ENCODE measurements at regions not wholly inside any gene's neighbourhood (a gene's known extent, or its start where the extent isn't known, plus 50 kb on each side); places are given as distances from the start of the nearest gene placed in this dataset.

DNA sequence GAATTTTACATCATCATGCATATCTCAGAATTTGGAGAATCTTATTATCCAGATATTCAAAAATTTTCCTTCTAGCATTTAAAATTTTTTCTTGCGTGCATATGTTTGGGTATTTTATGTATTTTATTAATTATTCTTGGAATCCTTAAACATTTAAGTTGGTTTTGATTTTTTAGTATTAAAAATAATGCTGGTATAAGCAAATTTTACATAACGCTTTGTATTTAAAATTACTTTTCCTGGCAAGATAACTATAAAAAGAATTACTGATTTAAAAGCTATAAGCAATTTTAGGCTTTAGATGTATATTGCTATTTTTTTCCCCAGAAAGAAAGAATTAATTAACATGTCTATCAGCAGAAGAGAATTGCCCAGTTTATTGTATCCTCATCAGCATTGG, 224.6 kb upstream of the STXBP6 start:
- TF ChIP-seq POLR2AphosphoS5 (IDR thresholded peaks at IDR 0.05; ENCODE audit: low read depth, low read length), result no peak
- TF ChIP-seq, protein P1, sequence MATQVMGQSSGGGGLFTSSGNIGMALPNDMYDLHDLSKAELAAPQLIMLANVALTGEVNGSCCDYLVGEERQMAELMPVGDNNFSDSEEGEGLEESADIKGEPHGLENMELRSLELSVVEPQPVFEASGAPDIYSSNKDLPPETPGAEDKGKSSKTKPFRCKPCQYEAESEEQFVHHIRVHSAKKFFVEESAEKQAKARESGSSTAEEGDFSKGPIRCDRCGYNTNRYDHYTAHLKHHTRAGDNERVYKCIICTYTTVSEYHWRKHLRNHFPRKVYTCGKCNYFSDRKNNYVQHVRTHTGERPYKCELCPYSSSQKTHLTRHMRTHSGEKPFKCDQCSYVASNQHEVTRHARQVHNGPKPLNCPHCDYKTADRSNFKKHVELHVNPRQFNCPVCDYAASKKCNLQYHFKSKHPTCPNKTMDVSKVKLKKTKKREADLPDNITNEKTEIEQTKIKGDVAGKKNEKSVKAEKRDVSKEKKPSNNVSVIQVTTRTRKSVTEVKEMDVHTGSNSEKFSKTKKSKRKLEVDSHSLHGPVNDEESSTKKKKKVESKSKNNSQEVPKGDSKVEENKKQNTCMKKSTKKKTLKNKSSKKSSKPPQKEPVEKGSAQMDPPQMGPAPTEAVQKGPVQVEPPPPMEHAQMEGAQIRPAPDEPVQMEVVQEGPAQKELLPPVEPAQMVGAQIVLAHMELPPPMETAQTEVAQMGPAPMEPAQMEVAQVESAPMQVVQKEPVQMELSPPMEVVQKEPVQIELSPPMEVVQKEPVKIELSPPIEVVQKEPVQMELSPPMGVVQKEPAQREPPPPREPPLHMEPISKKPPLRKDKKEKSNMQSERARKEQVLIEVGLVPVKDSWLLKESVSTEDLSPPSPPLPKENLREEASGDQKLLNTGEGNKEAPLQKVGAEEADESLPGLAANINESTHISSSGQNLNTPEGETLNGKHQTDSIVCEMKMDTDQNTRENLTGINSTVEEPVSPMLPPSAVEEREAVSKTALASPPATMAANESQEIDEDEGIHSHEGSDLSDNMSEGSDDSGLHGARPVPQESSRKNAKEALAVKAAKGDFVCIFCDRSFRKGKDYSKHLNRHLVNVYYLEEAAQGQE (IDR thresholded peaks at IDR 0.05; ENCODE audit: insufficient read depth in 1 of 2, low read depth in 2 of 2, low read length in 2 of 2), result no peak
- no peak for TF ChIP-seq FOXP2 (optimal IDR thresholded peaks at IDR 0.05; ENCODE audit: borderline replicate concordance, extremely low read depth, extremely low read length, insufficient read depth)
- no peak for TF ChIP-seq TAF1 (IDR thresholded peaks at IDR 0.05; ENCODE audit: borderline replicate concordance, insufficient read depth, low read length)
- no peak for TF ChIP-seq SIN3A (IDR thresholded peaks at IDR 0.05; ENCODE audit: borderline replicate concordance, insufficient read depth, low read length)

DNA sequence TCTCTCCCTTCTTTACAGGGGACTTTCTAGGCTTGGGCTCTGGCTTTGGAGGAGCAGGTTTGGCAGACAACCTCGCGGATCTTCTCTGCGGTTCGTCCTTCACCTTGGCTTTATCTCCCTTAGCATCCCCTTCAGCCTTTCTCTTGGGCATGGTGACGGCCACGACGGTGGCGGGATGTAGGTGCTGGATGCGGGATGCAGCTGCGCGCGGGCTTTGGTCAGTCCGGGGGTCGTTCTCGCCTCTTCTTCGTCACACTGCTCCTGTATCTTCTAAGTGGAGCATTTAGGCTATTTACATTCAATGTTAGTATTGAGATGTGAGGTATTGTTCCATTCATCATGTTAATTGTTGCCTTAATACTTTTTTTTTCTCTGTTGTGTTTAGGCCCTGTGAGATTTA, 217.2 kb upstream of the STXBP6 start:
- TF ChIP-seq TAF1 (IDR thresholded peaks at IDR 0.05; ENCODE audit: borderline replicate concordance, insufficient read depth, low read length) (no peak), FOXP2 (optimal IDR thresholded peaks at IDR 0.05; ENCODE audit: borderline replicate concordance, extremely low read depth, extremely low read length, insufficient read depth) (no peak), POLR2AphosphoS5 (IDR thresholded peaks at IDR 0.05; ENCODE audit: low read depth, low read length) (no peak), SIN3A (IDR thresholded peaks at IDR 0.05; ENCODE audit: borderline replicate concordance, insufficient read depth, low read length) (no peak)
- TF ChIP-seq, protein P1 (IDR thresholded peaks at IDR 0.05; ENCODE audit: insufficient read depth in 1 of 2, low read depth in 2 of 2, low read length in 2 of 2), result no peak

DNA sequence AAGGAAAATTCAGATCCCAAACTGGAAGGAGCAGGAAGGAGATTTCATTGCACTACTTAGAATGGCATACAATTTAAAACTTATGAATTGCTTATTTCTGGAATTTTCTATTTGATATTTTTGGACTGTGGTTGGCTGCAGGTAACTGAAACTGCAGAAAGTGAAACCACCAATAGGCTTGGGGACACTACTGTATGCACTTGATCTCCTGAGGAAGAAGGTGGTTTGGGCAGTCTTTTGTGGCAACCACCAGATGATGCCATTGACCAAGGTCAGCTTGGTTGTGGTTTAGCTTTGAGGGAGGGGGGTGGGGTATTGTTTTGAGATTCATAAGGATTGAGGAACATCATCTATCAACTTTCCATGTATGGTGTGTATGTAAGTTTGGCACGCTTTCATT, 209.5 kb upstream of the STXBP6 start:
- TF ChIP-seq TAF1 (IDR thresholded peaks at IDR 0.05; ENCODE audit: borderline replicate concordance, insufficient read depth, low read length) (no peak), POLR2AphosphoS5 (IDR thresholded peaks at IDR 0.05; ENCODE audit: low read depth, low read length) (no peak), FOXP2 (optimal IDR thresholded peaks at IDR 0.05; ENCODE audit: borderline replicate concordance, extremely low read depth, extremely low read length, insufficient read depth) (no peak), SIN3A (IDR thresholded peaks at IDR 0.05; ENCODE audit: borderline replicate concordance, insufficient read depth, low read length) (no peak)
- TF ChIP-seq, protein P1 (IDR thresholded peaks at IDR 0.05; ENCODE audit: insufficient read depth in 1 of 2, low read depth in 2 of 2, low read length in 2 of 2), result no peak

DNA sequence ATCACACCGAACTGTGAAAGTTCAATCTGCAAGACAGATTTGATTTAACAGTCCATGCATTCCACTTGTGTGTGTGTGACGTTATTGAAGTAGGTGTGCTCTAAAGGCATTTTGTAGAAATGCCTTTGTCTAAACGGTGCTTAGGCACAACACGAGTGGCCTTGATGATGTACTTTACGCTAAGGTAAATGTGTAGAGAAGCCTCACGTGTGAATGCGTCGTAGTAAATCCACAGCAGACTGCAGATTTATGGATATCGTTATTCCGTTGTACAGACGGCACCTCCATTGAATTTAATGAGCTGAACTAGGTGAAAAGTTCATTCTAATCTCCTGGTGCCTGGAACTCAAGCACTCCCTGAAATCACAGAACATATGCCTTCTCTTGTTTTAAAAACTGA, 202.8 kb upstream of the STXBP6 start:
- TF ChIP-seq POLR2AphosphoS5 (IDR thresholded peaks at IDR 0.05; ENCODE audit: low read depth, low read length) (no peak), SIN3A (IDR thresholded peaks at IDR 0.05; ENCODE audit: borderline replicate concordance, insufficient read depth, low read length) (no peak), TAF1 (IDR thresholded peaks at IDR 0.05; ENCODE audit: borderline replicate concordance, insufficient read depth, low read length) (no peak), FOXP2 (optimal IDR thresholded peaks at IDR 0.05; ENCODE audit: borderline replicate concordance, extremely low read depth, extremely low read length, insufficient read depth) (no peak)
- TF ChIP-seq, protein P1 (IDR thresholded peaks at IDR 0.05; ENCODE audit: insufficient read depth in 1 of 2, low read depth in 2 of 2, low read length in 2 of 2), result no peak

DNA sequence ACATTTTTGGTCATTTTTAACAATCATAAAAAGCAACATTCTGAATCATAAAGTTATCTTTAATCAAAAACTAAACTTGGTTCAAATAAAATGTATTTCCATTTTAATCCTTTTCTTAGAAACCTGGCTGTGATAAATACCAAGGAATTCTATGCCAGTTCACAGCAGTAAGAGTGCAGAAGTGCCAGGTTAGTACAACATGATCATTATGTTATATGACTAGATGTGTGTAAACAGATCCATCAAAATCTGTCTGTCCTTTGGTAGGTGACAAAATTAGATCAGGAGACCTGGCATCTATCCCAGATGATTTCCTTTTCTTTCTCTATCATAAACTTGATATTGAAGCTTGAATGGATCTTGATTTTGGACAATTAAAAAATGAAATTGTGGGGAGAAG, 200.6 kb upstream of the STXBP6 start:
- TF ChIP-seq SIN3A (IDR thresholded peaks at IDR 0.05; ENCODE audit: borderline replicate concordance, insufficient read depth, low read length) (no peak), FOXP2 (optimal IDR thresholded peaks at IDR 0.05; ENCODE audit: borderline replicate concordance, extremely low read depth, extremely low read length, insufficient read depth) (no peak), TAF1 (IDR thresholded peaks at IDR 0.05; ENCODE audit: borderline replicate concordance, insufficient read depth, low read length) (no peak), POLR2AphosphoS5 (IDR thresholded peaks at IDR 0.05; ENCODE audit: low read depth, low read length) (no peak)
- TF ChIP-seq, protein P1 (IDR thresholded peaks at IDR 0.05; ENCODE audit: insufficient read depth in 1 of 2, low read depth in 2 of 2, low read length in 2 of 2), result no peak
